ENCODE measurements at regions not wholly inside any gene's neighbourhood (a gene's known extent, or its start where the extent isn't known, plus 50 kb on each side); places are given as distances from the start of the nearest gene placed in this dataset.

GRCh38 chr3:104291878-104292277 is 1074.8 kb upstream of the ALCAM start:
- TF ChIP-seq POLR2A (IDR thresholded peaks at IDR 0.05; ENCODE audit: low read length) (no peak), GATA1 (IDR thresholded peaks at IDR 0.05; ENCODE audit: low read depth, low read length) (no peak)
